Peyer's patch (tissue), 4 donors: ENCODE measurements at regions not wholly inside any gene's neighbourhood (a gene's known extent, or its start where the extent isn't known, plus 50 kb on each side); places are given as distances from the start of the nearest gene placed in this dataset.

Experiments
- DNase-seq, 3 donors: peaks; one replicate each; pipeline ENCODE4 v3.0.0-alpha.2; 2017 to 2019
- H3K27ac ChIP-seq, 4 donors: fragments of 200-600 bp; sonication (generic); one replicate each; pipeline ENCODE4 v1.5.1; 2016 to 2019
- H3K27me3 ChIP-seq, 2 donors: fragments of 200-600 bp; sonication (generic); one replicate each; pipeline ENCODE4 v1.5.1; 2019
- H3K36me3 ChIP-seq, 3 donors: fragments of 200-600 bp; sonication (generic); one replicate each; pipeline ENCODE4 v1.5.1; 2016 to 2019
- H3K4me1 ChIP-seq, 4 donors: fragments of 200-600 bp; sonication (generic); one replicate each; pipeline ENCODE4 v1.5.1; 2016 to 2019
- H3K4me3 ChIP-seq, 4 donors: fragments of 200-600 bp; sonication (generic); 1 replicate in 3 of 4; 2 replicates in 1 of 4; pipeline ENCODE4 v1.5.1; 2016 to 2019; ENCODE audit warnings: mild to moderate bottlenecking in 1 of 4
- H3K9me3 ChIP-seq, 4 donors: fragments of 200-600 bp; sonication (generic); one replicate each; pipeline ENCODE4 v1.5.1; 2016 to 2019; ENCODE audit warnings: mild to moderate bottlenecking in 1 of 4
- CTCF ChIP-seq, 6 experiments: fragments of 450-650 bp in 4 of 6; fragments of 200-600 bp in 2 of 6; sonication (generic) in 1 of 6; IDR thresholded peaks; one replicate each; pipeline ENCODE4 v1.5.1; 2017 to 2019; ENCODE audit warnings: antibody characterized with exemption in 6 of 6, mild to moderate bottlenecking in 3 of 6, moderate library complexity in 1 of 6
- POLR2A ChIP-seq, 2 donors: fragments of 450-650 bp; IDR thresholded peaks; one replicate each; pipeline ENCODE4 v1.5.1; 2017; ENCODE audit warnings: antibody characterized with exemption in 2 of 2, mild to moderate bottlenecking in 2 of 2, moderate library complexity in 2 of 2

GRCh38 chr13:24107955-24108614, 52.4 kb upstream of the SPATA13 start:
- TF ChIP-seq POLR2A (IDR thresholded peaks at IDR 0.05) (no peak), CTCF (IDR thresholded peaks at IDR 0.05) (no peak)
- Histone ChIP-seq H3K27ac (no peak overlapping the region), H3K4me3 (no peak overlapping the region), H3K36me3 (no peaks in the 10 kb centered on the region), H3K4me1 (no peaks in the 10 kb centered on the region), H3K9me3 (no peaks in the 10 kb centered on the region), H3K27me3 (no peaks in the 10 kb centered on the region)
- no peak for DNase-seq

- Histone ChIP-seq H3K9me3 (no peaks in the 10 kb centered on the region), H3K4me1 (no peaks in the 10 kb centered on the region), H3K27me3 (no peaks in the 10 kb centered on the region), H3K27ac (no peak overlapping the region), H3K4me3 (no peak overlapping the region), H3K36me3 (no peaks in the 10 kb centered on the region)
- DNase-seq, result no peak
- TF ChIP-seq CTCF (IDR thresholded peaks at IDR 0.05) (no peak), POLR2A (IDR thresholded peaks at IDR 0.05) (no peak)
Measured at GRCh38 chr13:24108615-24108965, 51.9 kb upstream of the SPATA13 start.

- H3K27ac ChIP-seq, result no peak overlapping the region
- H3K27me3 ChIP-seq, result no peaks in the 10 kb centered on the region
- no peak for DNase-seq
- no peak overlapping the region for H3K4me3 ChIP-seq
- H3K4me1 ChIP-seq, result no peaks in the 10 kb centered on the region
- no peaks in the 10 kb centered on the region for H3K36me3 ChIP-seq
- H3K9me3 ChIP-seq, result no peaks in the 10 kb centered on the region
- TF ChIP-seq POLR2A (IDR thresholded peaks at IDR 0.05) (no peak), CTCF (IDR thresholded peaks at IDR 0.05) (no peak)
Measured at GRCh38 chr13:24110011-24110410, 50.5 kb upstream of the SPATA13 start.
